Body of pancreas (tissue), 4 donors: ENCODE measurements at regions not wholly inside any gene's neighbourhood (a gene's known extent, or its start where the extent isn't known, plus 50 kb on each side); places are given as distances from the start of the nearest gene placed in this dataset.

Experiments
- ATAC-seq: fragments of 150-250 bp; one replicate; pipeline ENCODE4 v1.9.1; 2016
- DNase-seq, 4 donors: peaks; one replicate each; pipeline ENCODE4 v3.0.0-alpha.2; 2019
- H3K27ac ChIP-seq, 4 donors: fragments of 200-600 bp; sonication (generic); 1 replicate in 3 of 4; 2 replicates in 1 of 4; pipeline versions ENCODE4 v1.5.1 to v1.6.1; 2016 to 2019; ENCODE audit warnings: mild to moderate bottlenecking in 1 of 4, mixed read lengths in 1 of 4, moderate library complexity in 1 of 4
- H3K27me3 ChIP-seq, 2 donors: fragments of 200-600 bp; sonication (generic); one replicate each; pipeline ENCODE4 v1.6.0; 2016; ENCODE audit warnings: mild to moderate bottlenecking in 1 of 2
- H3K36me3 ChIP-seq, 2 donors: fragments of 200-600 bp; sonication (generic); replicated peaks in 1 of 2; 2 replicates each; pipeline ENCODE4 v1.5.1; 2016; ENCODE audit warnings: low read depth in 2 of 2; ENCODE audit not compliant: insufficient read depth in 1 of 2
- H3K4me1 ChIP-seq: fragments of 200-600 bp; sonication (generic); one replicate; pipeline ENCODE4 v1.6.0; 2016
- H3K4me3 ChIP-seq, 2 donors: fragments of 200-600 bp; sonication (generic); 1 replicate in 1 of 2; 2 replicates in 1 of 2; pipeline ENCODE4 v1.5.1; 2016 to 2019
- H3K9me3 ChIP-seq, 3 donors: fragments of 200-600 bp; sonication (generic); 1 replicate in 2 of 3; 2 replicates in 1 of 3; pipeline ENCODE4 v1.5.1; 2016
- CTCF ChIP-seq, 7 experiments: fragments of 450-650 bp in 4 of 7; fragments of 200-600 bp in 3 of 7; sonication (generic) in 3 of 7; IDR thresholded peaks; one replicate each; pipeline ENCODE4 v1.5.1; 2016 to 2019; ENCODE audit warnings: antibody characterized with exemption in 7 of 7
- POLR2A ChIP-seq, 3 donors: fragments of 450-650 bp; IDR thresholded peaks; one replicate each; pipeline ENCODE4 v1.6.1; 2016; ENCODE audit warnings: antibody characterized with exemption in 3 of 3, mild to moderate bottlenecking in 2 of 3
- WGBS, 2 donors: methylation state at CpG; one replicate each; pipeline ENCODE4 v1.1.5; 2017; 5-methylcytosine and 5-hydroxymethylcytosine counted together
- intact Hi-C: fragments of 100-400 bp; cut with DNase I; formaldehyde crosslinking; loops from one replicate; pipeline ENCODE4 v1.15.1; 2023

- peak in 3 of 4 donors; percentile 20 to 48 (median 25) for DNase-seq
- Histone ChIP-seq H3K27me3 (no peaks in the 10 kb centered on the region), H3K9me3 (no peaks in the 10 kb centered on the region), H3K27ac (no peak overlapping the region), H3K36me3 (no peaks in the 10 kb centered on the region), H3K4me1 (no peaks in the 10 kb centered on the region), H3K4me3 (no peak overlapping the region)
- intact Hi-C loops: no loop called here
- TF ChIP-seq CTCF (IDR thresholded peaks at IDR 0.05) (no peak), POLR2A (IDR thresholded peaks at IDR 0.05) (no peak)
- peak; percentile 53 for ATAC-seq
- WGBS, 2 donors: 62 to 78% methylated on average over 36 of the region's 36 CpGs
Measured at GRCh38 chr3:72177075-72178050, 392.4 kb upstream of the PROK2 start.

GRCh38 chr3:72176537-72177041, 391.6 kb upstream of the PROK2 start:
- H3K9me3 ChIP-seq: no peaks in the 10 kb centered on the region
- H3K27ac ChIP-seq: no peak overlapping the region
- WGBS, 2 donors: 81 to 94% methylated on average over 8 of the region's 8 CpGs
- no peaks in the 10 kb centered on the region for H3K36me3 ChIP-seq
- intact Hi-C loops: no loop called here
- ATAC-seq (no peak), DNase-seq (no peak)
- TF ChIP-seq POLR2A (IDR thresholded peaks at IDR 0.05) (no peak), CTCF (IDR thresholded peaks at IDR 0.05) (no peak)
- no peaks in the 10 kb centered on the region for H3K27me3 ChIP-seq
- no peaks in the 10 kb centered on the region for H3K4me1 ChIP-seq
- H3K4me3 ChIP-seq: no peak overlapping the region

GRCh38 chr3:72175296-72175858, 390.4 kb upstream of the PROK2 start:
- DNase-seq (no peak), ATAC-seq (no peak)
- no peak overlapping the region for H3K4me3 ChIP-seq
- intact Hi-C loops: no loop called here
- no peaks in the 10 kb centered on the region for H3K9me3 ChIP-seq
- no peaks in the 10 kb centered on the region for H3K36me3 ChIP-seq
- TF ChIP-seq POLR2A (IDR thresholded peaks at IDR 0.05) (no peak), CTCF (IDR thresholded peaks at IDR 0.05) (no peak)
- WGBS, 2 donors: 81 to 86% methylated on average over 6 of the region's 6 CpGs
- H3K27me3 ChIP-seq: no peaks in the 10 kb centered on the region
- no peaks in the 10 kb centered on the region for H3K4me1 ChIP-seq
- H3K27ac ChIP-seq: no peak overlapping the region

- no peak for TF ChIP-seq CTCF (IDR thresholded peaks at IDR 0.05)
- TF ChIP-seq POLR2A (IDR thresholded peaks at IDR 0.05): no peak
- intact Hi-C loops: no loop called here
- no peaks in the 10 kb centered on the region for H3K4me1 ChIP-seq
Measured at GRCh38 chr3:72174890-72175289, 389.9 kb upstream of the PROK2 start.

More at GRCh38 chr3:72174890-72175289, 389.9 kb upstream of the PROK2 start:
- Histone ChIP-seq H3K36me3 (no peaks in the 10 kb centered on the region), H3K9me3 (no peaks in the 10 kb centered on the region), H3K27ac (no peak overlapping the region), H3K27me3 (no peaks in the 10 kb centered on the region), H3K4me3 (no peak overlapping the region)
- WGBS, 2 donors: 70 to 77% methylated on average over 5 of the region's 5 CpGs
- ATAC-seq (no peak), DNase-seq (no peak)
